ENCODE measurements at regions not wholly inside any gene's neighbourhood (a gene's known extent, or its start where the extent isn't known, plus 50 kb on each side); places are given as distances from the start of the nearest gene placed in this dataset.
"Not testable (repeated sequence)": the region's sequence is repeated elsewhere in the genome, so short reads cannot be mapped to it uniquely, and the experiment has no call there.

GRCh38 chr7:125971656-125972055 is 1042.0 kb upstream of the POT1 start:
- DNase-seq, result no peak

GRCh38 chr7:125966278-125967048 is 1036.8 kb upstream of the POT1 start:
- DNase-seq, result no peak

GRCh38 chr7:125934955-125935354 is 1005.3 kb upstream of the POT1 start:
- no peak for DNase-seq

- DNase-seq, result no peak
These were observed 1004.9 kb upstream of the POT1 start for GRCh38 chr7:125934539-125934938.

GRCh38 chr7:125930848-125931247 is 1001.2 kb upstream of the POT1 start:
- no peak for DNase-seq

- no peak for DNase-seq
These were observed 997.9 kb upstream of the POT1 start for GRCh38 chr7:125927556-125927955.

- no peak for DNase-seq
These were observed 997.0 kb upstream of the POT1 start for GRCh38 chr7:125926621-125927020.

GRCh38 chr7:125924037-125924436 is 994.4 kb upstream of the POT1 start:
- DNase-seq, result no peak

GRCh38 chr7:125915381-125915948 is 985.8 kb upstream of the POT1 start:
- not testable (repeated sequence) for DNase-seq

GRCh38 chr7:125908711-125909110 is 979.1 kb upstream of the POT1 start:
- DNase-seq, result peak in 1 of 5 experiments; percentile 4

GRCh38 chr7:125899577-125899976 is 970.0 kb upstream of the POT1 start:
- DNase-seq, result no peak

- no peak for DNase-seq
These were observed 962.8 kb upstream of the POT1 start for GRCh38 chr7:125892434-125892833.

GRCh38 chr7:125878988-125879387 is 949.4 kb upstream of the POT1 start:
- no peak for DNase-seq

GRCh38 chr7:125878235-125878956 is 948.8 kb upstream of the POT1 start:
- DNase-seq, result no peak

- DNase-seq, result no peak
These were observed 947.6 kb upstream of the POT1 start for GRCh38 chr7:125877246-125877645.

- DNase-seq, result no peak
These were observed 946.8 kb upstream of the POT1 start for GRCh38 chr7:125876431-125876830.

GRCh38 chr7:125871431-125871830 is 941.8 kb upstream of the POT1 start:
- no peak for DNase-seq

GRCh38 chr7:125857606-125858005 is 928.0 kb upstream of the POT1 start:
- DNase-seq, result no peak

- no peak for DNase-seq
These were observed 918.5 kb upstream of the POT1 start for GRCh38 chr7:125848157-125848556.

GRCh38 chr7:125847692-125848091 is 918.1 kb upstream of the POT1 start:
- no peak for DNase-seq

GRCh38 chr7:125847055-125847454 is 917.4 kb upstream of the POT1 start:
- no peak for DNase-seq

- no peak for DNase-seq
These were observed 916.1 kb upstream of the POT1 start for GRCh38 chr7:125845686-125846085.

GRCh38 chr7:125834421-125834820 is 904.8 kb upstream of the POT1 start:
- DNase-seq, result no peak

GRCh38 chr7:125833839-125834238 is 904.2 kb upstream of the POT1 start:
- DNase-seq, result no peak
